NCI-H748 (cell line): ENCODE measurements at regions not wholly inside any gene's neighbourhood (a gene's known extent, or its start where the extent isn't known, plus 50 kb on each side); places are given as distances from the start of the nearest gene placed in this dataset.
"Not testable (repeated sequence)": the region's sequence is repeated elsewhere in the genome, so short reads cannot be mapped to it uniquely, and the experiment has no call there.

Experiments
- DNase-seq: peaks from one replicate; lab custom pipeline; 2025; ENCODE audit not compliant: unreplicated experiment; lab: John Stamatoyannopoulos, UW

DNA sequence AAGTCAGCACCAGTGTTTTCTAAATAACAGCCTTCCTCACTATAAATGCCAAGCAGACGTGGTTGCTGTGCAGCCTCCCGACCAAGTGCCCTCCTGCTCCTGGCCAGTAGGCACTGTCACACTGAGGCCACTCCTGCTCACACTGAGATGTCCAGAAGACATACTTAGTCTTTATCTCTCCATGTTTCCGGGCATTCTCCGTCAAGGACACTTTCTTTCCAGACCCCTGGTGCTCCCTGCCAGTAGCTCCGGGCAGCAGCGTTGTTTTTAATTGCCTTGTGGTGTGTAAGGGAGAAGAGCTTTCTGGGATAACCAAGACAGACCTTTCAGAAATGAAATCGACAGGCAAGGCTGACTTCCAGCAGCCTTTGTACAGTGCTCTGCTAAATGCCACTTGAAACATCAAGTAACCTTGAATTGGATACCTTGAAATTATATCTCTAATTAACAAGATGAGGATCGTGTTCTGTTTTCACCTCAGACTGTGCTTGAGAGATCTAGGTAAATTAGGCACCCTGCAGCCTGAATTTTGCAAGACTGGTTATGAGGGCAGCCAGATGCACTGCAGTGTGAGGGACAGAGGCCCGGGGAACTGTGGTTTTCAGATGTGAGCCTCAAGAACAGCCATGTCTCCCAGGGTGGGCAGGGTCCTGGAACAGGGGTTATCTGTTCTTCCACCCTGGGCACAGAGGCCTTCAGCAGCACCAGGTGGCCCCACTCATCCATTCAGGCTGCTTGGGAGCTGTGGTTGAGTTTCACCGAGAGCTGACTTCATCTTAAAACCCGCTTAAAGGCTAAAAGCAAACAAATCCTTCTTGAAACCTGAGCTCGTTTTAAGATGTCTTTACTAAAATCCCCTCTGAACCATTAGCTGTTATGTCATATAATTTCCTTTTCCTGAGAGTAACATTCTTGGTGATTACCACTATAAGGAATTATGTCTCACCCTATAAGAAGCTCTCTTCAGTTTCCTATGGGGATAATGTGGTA lies 105.5 kb upstream of the IL12A start:
- peak; percentile 27 for DNase-seq

DNA sequence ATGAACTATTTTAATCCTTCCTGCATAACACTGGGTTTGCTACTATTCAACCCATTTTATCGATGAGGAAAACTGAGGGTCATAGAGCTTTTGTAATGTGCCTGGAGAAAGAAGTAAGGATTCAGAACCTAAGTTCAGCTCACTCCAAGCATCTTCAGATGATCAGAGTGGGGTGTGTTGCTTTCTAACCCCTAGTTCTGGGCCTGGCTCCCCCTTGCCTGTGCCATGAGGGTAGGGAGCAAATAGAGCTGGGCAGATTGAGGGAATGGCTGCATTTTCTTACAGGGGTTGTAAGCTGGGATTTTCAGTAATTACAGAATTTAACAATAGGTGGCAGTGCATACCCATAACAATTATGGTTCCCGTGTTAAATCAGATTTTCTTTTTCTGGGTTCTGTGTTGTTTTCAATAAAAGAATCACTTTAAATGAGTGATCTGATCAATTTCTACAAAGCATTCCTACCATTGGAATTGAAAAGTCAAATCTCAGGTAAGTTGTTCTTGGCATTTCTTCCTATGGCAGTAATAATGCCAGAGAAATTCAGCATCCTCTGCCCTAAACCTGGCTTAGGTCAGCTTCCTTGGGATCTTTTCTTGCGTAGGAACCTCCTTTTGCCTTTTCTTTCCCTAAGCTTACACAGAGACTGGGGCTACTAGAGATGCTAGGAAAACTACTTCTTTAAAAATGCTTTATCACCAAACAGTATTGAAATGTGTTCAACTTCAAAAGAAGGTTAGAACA lies 103.8 kb upstream of the IL12A start:
- DNase-seq: peak; percentile 4

DNA sequence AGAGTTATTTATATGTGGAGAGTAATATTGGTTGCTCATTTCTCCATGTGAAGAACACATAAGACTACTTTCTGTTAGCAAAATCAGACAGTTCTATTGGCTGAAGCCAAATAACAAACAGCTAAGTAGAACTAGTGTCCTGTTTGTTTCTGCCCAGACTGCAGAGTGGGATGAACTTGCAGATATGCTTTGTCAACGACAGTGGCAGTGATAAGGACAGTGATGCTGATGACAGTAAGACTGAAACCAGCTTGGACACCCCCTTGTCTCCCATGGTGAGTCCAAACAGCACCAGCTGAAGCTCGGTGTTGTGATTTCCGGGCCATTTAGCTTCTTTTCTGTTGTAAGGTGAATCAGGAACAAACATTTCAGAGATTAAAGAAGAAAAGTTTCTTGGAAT lies 102.6 kb upstream of the IL12A start:
- no peak for DNase-seq

DNA sequence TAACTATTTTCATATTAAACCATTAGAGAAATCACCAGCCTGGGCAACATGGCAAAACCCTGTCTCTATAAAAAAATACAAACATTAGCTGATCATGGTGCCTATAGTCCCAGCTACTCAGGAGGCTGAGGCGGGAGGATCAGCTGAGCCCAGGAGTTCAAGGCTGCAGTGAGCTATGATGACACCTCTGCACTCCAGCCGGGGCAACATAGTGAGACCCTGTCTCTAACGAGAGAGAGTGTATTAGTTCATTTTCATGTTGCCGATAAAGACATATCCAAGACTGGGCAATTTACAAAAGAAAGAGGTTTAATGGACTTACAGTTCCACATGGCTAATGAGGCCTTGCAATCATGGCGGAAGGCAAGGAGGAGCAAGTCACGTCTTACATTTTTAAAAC lies 102.1 kb upstream of the IL12A start:
- DNase-seq: not testable (repeated sequence)

DNA sequence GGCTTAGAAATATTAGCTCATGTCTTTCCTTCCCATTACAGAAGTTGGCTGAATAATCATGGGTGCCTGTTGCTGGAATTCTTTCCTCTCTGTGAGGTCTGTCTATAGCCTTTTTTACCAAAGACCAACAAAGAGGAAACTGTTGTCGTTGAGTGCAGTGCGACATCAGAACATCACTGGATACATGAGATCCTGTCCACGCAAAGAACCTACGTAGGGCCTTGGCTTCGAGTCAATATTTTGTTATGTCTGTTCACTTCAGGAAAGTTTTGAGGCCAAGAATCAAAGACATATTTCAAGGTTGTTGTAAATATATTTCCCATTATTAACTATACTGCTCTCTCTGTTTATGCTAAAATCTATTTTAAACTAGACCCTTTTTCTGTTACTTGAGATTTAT lies 101.5 kb upstream of the IL12A start:
- DNase-seq: no peak

DNA sequence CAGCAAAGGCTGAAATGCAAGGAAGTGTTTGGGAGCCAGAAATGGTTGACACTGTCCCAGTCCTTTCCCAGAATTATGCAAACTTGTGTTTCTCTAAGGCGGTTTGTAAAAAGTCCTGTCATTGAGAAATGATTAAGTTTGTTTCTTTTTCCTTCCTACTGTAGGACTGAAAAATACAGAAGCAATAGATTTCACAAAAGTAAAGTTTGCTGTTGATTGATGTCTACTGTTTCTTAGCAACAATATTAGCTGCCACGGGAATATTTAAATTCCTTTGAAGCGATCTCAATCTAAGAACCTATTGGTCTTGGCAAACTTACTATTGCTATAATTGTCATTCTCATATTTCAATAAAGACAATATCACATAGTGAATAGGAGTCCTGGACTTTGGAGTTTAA lies 100.7 kb upstream of the IL12A start:
- DNase-seq: no peak

DNA sequence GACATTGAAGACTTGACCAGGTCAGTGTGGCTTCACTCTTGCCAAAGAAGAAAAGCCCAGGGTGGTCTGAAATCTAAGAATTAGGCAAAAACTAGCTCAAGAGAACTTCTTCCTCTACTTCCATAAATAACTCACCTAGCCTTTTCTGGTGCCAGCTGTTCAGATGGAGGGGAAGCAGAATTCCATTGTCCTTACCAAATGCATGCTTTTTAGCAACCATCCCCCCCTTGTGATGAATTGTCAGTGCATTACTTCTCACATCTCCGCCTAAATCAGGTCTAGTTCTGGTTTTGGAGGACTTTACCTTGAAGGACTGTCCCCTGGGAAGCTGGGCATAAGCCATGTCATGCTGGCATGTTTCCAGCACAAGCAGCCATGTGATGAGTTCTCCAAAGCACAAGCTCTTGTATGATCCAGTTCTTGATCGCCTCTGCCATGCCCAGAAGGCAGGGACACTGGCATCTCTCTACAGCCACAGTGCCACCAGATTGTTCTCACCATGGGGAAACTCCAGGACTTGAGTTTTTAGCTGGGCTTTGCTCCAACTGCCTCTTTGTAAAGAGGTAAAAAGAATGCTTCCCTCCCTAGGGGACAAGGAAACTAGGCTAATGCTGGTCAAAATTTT lies 96.4 kb upstream of the IL12A start:
- DNase-seq: no peak

DNA sequence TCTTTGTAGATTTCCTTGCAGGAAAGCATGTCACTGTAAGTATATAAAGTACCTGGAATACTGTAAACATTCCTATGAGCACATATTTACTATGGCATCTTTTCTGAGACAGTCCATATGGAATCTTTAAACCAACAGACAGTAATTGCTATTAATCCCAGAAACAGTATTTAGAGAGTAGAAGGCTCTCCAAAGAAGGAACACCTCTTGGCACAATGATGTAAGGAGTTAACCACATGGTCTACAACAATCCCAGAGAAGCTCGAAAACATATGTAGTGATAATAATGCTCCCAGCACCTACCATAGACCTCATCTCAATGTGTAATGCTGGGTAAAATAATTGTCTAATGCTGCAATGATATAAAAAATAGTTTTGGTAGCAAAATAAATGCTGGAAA lies 95.8 kb upstream of the IL12A start:
- DNase-seq: no peak

DNA sequence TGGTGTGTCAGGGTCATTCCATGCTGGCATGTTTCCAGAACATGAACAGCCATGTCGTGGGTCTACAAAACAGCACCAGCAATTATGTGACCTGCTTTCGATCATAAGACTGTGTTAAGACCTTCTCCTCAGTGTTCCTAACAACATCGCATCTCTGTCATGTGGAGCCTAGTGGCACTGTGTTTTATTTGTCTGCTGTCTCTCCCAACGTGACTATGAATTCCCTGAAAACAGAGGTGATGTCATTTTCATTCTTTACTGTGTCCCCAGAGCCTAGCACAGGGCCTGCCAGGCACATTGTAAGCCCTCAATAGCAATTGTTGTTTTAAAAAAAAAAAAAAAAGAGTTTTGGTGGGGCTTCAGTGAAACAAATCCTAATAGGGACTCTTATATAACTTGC lies 94.2 kb upstream of the IL12A start:
- no peak for DNase-seq

DNA sequence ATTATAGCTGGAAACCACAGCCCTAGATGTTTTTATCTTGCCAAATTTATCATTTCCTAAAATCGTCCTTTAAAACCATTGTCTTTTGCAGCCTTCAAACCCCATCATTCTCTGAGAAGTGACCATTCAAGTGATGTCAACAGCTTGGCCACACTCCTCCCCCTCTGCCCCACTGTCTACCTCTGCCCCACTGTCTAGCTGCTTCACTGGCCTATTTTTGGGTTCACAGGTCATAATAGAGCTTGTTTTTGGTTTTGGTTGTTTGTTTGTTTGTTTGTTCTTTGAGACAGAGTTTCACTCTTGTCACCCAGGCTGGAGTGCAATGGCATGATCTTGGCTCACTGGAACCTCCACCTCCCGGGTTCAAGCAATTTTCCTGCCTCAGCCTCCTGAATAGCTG lies 93.2 kb upstream of the IL12A start:
- no peak for DNase-seq

DNA sequence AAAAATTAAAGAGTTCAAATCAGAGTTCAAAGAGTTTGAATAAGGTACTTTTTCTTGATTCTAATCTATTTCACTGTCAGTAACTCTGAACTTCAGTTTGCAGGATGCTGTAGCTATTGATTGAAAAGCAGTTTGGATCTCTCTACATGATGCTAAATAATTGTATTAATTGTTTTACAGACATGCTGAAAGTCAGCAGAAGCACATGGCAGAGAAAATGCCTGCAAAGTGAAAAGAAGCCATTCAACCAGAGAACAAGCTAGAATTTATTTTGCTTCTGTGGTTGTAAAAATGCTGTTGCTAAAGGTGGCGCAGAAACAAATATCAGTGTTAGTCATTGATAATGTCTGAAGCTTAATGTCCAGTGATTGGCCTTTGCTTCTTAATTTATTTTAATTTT lies 92.1 kb upstream of the IL12A start:
- no peak for DNase-seq

DNA sequence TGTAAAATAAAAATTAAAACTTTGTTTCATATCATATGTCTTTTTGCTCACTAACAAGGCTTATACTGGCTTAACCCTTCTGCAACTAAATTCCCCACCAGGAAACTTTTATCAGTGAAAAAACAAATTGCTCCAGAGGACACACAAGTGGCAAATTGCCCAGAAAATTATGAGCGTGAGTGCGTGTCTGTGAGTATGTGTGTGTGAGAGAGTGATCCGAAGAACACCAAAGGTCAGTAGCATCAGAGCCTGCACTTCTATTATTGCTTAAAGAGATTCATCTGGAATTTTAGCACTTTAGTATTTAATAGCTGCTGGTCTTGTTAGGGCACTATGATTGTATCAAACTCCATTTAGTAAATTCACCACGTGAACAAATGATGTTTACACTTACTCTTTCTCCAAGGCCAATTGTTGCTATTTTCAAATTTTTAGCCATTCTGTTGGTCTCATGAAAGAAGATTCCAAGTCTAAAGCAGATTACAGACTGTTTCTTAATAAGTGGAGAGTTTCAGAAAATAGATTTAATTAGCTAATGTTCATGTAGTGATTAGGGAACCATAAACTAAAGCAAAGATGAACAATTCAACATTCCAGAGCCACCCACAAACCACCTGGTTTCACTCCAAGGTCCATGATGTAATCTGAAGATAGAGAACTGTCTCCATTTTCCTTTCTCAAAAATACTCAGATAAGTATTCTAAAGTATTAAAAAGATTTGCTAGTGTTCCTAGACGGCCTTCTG lies 91.1 kb upstream of the IL12A start:
- no peak for DNase-seq

DNA sequence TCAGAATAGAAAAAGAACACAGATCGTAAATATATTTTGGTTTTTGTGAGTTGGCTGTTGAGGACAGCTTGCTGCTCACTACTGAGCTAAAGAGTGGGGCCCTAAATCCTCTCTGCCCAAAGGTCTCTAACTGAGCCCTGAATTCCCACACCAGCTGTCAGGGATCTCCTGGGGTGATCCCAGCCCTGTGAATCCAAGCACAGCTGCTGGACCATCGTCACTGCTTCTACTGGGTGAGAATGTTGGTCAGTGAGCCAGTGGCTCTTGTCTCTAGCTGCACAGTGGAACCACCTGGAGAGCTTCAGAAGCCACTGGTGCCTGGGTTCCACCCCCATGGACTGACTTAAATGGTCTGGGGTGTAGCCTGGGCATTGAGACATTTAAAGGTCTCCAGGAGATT lies 90.5 kb upstream of the IL12A start:
- DNase-seq: no peak

DNA sequence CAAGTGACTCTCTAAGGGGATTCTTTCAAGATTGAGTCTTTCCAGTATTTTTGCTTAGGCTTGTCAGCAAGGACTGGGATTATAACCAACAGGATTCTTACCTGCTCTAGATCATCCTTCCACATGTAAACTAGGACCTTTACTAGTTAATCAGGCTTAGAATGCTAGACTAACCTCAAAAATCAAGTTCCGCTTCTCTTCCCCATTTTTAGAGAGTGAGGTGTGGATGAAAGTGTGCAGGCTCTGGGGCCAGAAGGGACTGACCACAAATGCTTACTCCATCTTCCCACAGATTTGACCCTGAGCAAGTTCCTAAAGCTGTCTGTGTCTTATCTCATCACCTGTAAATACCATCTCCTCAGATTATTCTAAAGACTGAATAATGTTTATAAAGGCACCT lies 89.5 kb upstream of the IL12A start:
- no peak for DNase-seq

DNA sequence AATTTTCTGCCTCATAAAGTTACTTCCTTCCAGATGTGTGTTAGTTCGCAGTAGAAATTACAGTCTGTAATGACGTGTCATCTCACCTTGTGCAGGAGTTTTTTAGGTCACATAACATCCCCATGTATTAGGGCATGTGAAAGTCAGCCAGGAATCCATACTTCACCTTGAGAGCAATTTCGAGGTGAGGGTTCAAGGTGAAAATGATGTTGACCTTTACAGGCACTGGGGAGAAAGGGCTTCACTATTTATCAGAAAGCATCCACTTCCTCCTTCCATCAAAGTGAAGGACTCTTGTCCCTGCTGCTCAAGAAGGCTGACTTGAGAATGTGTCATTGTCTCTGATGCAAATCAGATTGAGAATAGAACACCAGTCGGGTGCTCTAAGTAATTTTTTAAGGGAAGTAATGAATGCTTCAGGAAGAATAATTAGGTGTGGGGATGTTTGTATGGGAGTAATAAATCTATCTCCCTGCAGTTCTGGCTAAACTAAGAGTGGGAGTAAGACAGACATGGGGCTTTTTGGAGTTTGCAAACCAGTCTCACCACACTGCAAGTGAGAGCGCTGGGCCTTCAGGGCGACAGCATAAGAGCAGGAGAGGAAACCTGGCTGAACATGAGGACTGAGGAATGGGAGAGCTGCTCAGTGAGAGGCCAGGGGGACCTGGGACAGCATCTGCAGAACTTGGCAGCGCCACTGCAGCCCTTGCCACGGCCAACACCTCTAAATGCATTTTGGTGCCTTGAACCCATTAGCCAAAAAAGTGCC lies 85.9 kb upstream of the IL12A start:
- no peak for DNase-seq

DNA sequence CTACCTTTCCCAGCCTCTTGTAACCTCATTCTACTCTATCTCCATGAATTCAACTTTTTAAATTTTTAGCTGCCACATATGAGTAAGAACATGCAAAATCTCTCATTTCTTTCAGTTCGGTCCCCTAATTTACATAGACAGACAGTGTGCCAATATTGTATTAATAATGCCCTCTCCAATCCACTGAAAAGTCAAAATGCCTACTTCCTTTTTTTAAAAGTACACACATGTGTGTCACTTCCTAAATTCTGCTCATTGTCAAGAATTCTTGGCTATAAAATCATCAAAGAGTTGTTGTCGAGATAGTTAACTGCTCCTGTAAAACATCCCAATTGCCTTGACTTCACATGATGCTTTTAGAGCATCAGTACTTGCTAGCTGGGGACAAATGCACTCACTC lies 84.2 kb upstream of the IL12A start:
- no peak for DNase-seq

DNA sequence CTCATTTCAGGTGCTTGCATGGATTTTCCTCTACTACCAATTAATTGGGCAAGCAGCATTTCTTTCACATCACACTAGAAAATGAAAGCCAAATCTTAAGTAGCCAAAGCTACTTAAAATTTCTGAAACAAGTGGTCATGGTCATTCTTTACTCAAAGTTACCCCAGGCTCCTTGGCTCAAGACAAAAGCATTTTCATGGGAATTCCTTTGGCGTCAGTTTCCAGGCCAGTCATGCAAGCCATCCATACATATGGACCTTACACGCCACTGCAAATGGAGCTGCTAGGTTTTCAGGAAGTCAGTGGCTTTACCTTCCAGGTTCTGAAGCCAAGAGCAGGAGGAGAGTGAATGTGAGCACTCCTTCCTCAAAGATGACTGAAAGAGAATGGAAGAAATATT lies 83.7 kb upstream of the IL12A start:
- DNase-seq: no peak

DNA sequence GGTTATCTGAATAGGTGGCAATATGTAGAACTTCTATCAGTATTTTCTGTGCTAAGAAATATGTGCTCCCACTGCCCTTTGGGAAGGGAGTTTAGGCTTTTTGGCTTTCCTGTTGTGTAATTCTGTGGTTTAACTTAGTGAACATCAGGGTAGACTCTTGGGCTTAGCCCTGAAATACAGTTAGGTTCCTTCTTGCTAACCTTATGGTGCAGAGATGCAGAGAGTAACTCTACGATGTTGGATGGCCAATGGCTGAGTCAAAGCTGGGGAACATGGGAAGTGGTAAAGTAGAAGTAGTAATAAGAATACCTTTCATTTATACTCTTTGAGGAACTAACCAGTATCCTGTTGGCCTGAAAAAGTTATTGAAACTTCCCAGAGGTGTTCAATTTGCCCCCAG lies 80.8 kb upstream of the IL12A start:
- no peak for DNase-seq

DNA sequence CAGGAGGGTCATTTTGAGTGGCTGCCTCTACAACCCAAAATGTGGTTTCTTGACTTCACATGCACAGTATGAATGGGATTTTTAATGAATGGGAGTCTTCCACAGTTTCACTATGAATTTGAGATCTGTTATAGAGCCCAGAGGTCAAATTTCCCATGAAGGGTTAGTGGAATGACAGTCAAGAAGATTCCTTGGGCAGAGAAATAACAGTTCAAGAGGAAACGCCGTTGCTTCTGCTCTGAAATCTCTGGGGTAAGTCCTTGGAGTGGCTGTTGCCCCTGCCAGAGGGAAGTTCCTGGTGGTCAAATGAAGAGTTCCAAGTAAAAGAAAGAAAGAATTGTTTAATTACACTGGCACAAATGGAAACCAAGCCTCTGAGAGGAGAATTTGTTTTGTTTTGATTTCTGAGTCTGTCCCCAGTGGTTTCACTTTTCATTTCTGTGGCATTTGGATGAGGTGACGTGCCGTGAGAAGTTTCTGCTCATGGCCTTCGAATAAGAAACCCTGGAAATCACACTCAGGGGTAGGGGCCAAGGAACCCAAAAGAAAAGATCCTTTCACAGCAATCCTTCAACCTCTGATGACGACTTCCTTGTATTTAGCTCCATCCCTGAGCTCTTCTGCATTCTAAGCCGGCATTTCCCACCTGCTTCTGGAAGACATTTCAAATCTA lies 77.5 kb upstream of the IL12A start:
- DNase-seq: no peak

DNA sequence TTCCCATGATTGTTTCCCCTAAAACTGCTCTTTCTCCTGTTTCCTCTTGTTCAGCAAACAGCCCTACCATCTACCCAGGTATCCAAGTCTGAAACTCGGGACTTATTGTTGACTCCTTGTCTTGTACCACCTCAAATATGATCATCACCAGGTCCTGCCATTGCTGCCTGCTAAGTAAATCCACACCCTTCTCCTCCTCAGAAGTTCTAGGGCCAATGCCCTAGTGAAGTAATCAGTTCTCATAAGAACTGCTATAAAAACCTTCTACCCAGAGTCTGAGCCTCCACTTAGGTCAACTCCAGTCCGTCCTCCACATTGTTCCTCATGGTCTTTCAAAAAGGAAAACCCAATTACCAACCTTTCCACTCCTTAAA lies 77.0 kb upstream of the IL12A start:
- DNase-seq: no peak
